Spleen (tissue), 7 donors: ENCODE measurements at regions not wholly inside any gene's neighbourhood (a gene's known extent, or its start where the extent isn't known, plus 50 kb on each side); places are given as distances from the start of the nearest gene placed in this dataset.

ENCODE experiments used
- CTCF ChIP-seq, 11 experiments: fragments of 200-600 bp in 7 of 11; fragments of 450-650 bp in 4 of 11; sonication (generic) in 4 of 11; IDR thresholded peaks in 8 of 11; conservative IDR thresholded peaks in 3 of 11; 1 replicate in 7 of 11; 2 replicates in 4 of 11; pipeline versions ENCODE4 v1.4.0 to v1.8.0; 2016 to 2021; ENCODE audit warnings: antibody characterized with exemption in 11 of 11, inconsistent platforms in 4 of 11, mild to moderate bottlenecking in 1 of 11
- POLR2AphosphoS5 ChIP-seq, 3 donors: sonication (generic); formaldehyde crosslinking; IDR thresholded peaks; one replicate each; pipeline ENCODE4 v1.5.1; 2017; ENCODE audit warnings: antibody characterized with exemption in 3 of 3
- donor health status: DM: no; HTN: no; CAD: no; lungs with moderate emphysema.
- donor health status: DM: no; HTN: no; CAD: no.
- donor health status: DM: no; HTN: no; CAD: no.

- TF ChIP-seq CTCF (IDR thresholded peaks at IDR 0.05 in 8 of 11, conservative IDR thresholded peaks at IDR 0.05 in 3 of 11) (no peak), POLR2AphosphoS5 (IDR thresholded peaks at IDR 0.05) (no peak)
These were observed 991.4 kb downstream of the ADGRL2 start for GRCh38 chr1:82792151-82792550.
